ENCODE measurements at regions not wholly inside any gene's neighbourhood (a gene's known extent, or its start where the extent isn't known, plus 50 kb on each side); places are given as distances from the start of the nearest gene placed in this dataset.
"Not testable (repeated sequence)": the region's sequence is repeated elsewhere in the genome, so short reads cannot be mapped to it uniquely, and the experiment has no call there.

GRCh38 chr10:4395731-4396130 lies 430.3 kb upstream of the AKR1E2 start:
- H3K4me3 ChIP-seq (ENCODE audit: low read depth, low read length): no peak overlapping the region
- no peak overlapping the region for H3K27ac ChIP-seq (ENCODE audit: low read depth, low read length)
- H3K27me3 ChIP-seq (ENCODE audit: control insufficient read depth, insufficient read depth, low read length): no peaks in the 10 kb centered on the region
- no peaks in the 10 kb centered on the region for H3K4me1 ChIP-seq (ENCODE audit: control insufficient read depth, insufficient read depth, low read length)
- no peaks in the 10 kb centered on the region for H3K36me3 ChIP-seq (ENCODE audit: control insufficient read depth, insufficient read depth, low read length)
- H3K9me3 ChIP-seq (ENCODE audit: control insufficient read depth, insufficient read depth, low read length): no peaks in the 10 kb centered on the region
- no peak overlapping the region for H3K9ac ChIP-seq (ENCODE audit: low read depth, low read length)

GRCh38 chr10:4394455-4394854 lies 431.6 kb upstream of the AKR1E2 start:
- not testable (repeated sequence) for H3K4me3 ChIP-seq (ENCODE audit: low read depth, low read length); H3K4me1 ChIP-seq (ENCODE audit: control insufficient read depth, insufficient read depth, low read length); H3K36me3 ChIP-seq (ENCODE audit: control insufficient read depth, insufficient read depth, low read length); H3K27me3 ChIP-seq (ENCODE audit: control insufficient read depth, insufficient read depth, low read length); H3K27ac ChIP-seq (ENCODE audit: low read depth, low read length); H3K9me3 ChIP-seq (ENCODE audit: control insufficient read depth, insufficient read depth, low read length); H3K9ac ChIP-seq (ENCODE audit: low read depth, low read length)

GRCh38 chr10:4391683-4392082 lies 434.3 kb upstream of the AKR1E2 start:
- Histone ChIP-seq H3K27ac (ENCODE audit: low read depth, low read length) (no peak overlapping the region), H3K9me3 (ENCODE audit: control insufficient read depth, insufficient read depth, low read length) (no peaks in the 10 kb centered on the region), H3K4me1 (ENCODE audit: control insufficient read depth, insufficient read depth, low read length) (no peaks in the 10 kb centered on the region), H3K27me3 (ENCODE audit: control insufficient read depth, insufficient read depth, low read length) (no peaks in the 10 kb centered on the region), H3K36me3 (ENCODE audit: control insufficient read depth, insufficient read depth, low read length) (no peaks in the 10 kb centered on the region), H3K4me3 (ENCODE audit: low read depth, low read length) (no peak overlapping the region), H3K9ac (ENCODE audit: low read depth, low read length) (no peak overlapping the region)

- H3K9me3 ChIP-seq (ENCODE audit: control insufficient read depth, insufficient read depth, low read length): no peaks in the 10 kb centered on the region
- H3K4me1 ChIP-seq (ENCODE audit: control insufficient read depth, insufficient read depth, low read length): no peaks in the 10 kb centered on the region
- no peak overlapping the region for H3K9ac ChIP-seq (ENCODE audit: low read depth, low read length)
- no peak overlapping the region for H3K27ac ChIP-seq (ENCODE audit: low read depth, low read length)
- H3K4me3 ChIP-seq (ENCODE audit: low read depth, low read length): no peak overlapping the region
- no peaks in the 10 kb centered on the region for H3K36me3 ChIP-seq (ENCODE audit: control insufficient read depth, insufficient read depth, low read length)
- H3K27me3 ChIP-seq (ENCODE audit: control insufficient read depth, insufficient read depth, low read length): no peaks in the 10 kb centered on the region
Measured at GRCh38 chr10:4390219-4390618, 435.8 kb upstream of the AKR1E2 start.

- Histone ChIP-seq H3K27ac (ENCODE audit: low read depth, low read length) (no peak overlapping the region), H3K9ac (ENCODE audit: low read depth, low read length) (no peak overlapping the region), H3K4me1 (ENCODE audit: control insufficient read depth, insufficient read depth, low read length) (no peaks in the 10 kb centered on the region), H3K27me3 (ENCODE audit: control insufficient read depth, insufficient read depth, low read length) (no peaks in the 10 kb centered on the region), H3K4me3 (ENCODE audit: low read depth, low read length) (no peak overlapping the region), H3K36me3 (ENCODE audit: control insufficient read depth, insufficient read depth, low read length) (no peaks in the 10 kb centered on the region), H3K9me3 (ENCODE audit: control insufficient read depth, insufficient read depth, low read length) (no peaks in the 10 kb centered on the region)
Measured at GRCh38 chr10:4385231-4385870, 440.7 kb upstream of the AKR1E2 start.

GRCh38 chr10:4384245-4384644 lies 441.8 kb upstream of the AKR1E2 start:
- Histone ChIP-seq H3K9ac (ENCODE audit: low read depth, low read length) (no peak overlapping the region), H3K27ac (ENCODE audit: low read depth, low read length) (no peak overlapping the region), H3K4me3 (ENCODE audit: low read depth, low read length) (no peak overlapping the region), H3K9me3 (ENCODE audit: control insufficient read depth, insufficient read depth, low read length) (no peaks in the 10 kb centered on the region), H3K27me3 (ENCODE audit: control insufficient read depth, insufficient read depth, low read length) (no peaks in the 10 kb centered on the region), H3K36me3 (ENCODE audit: control insufficient read depth, insufficient read depth, low read length) (no peaks in the 10 kb centered on the region), H3K4me1 (ENCODE audit: control insufficient read depth, insufficient read depth, low read length) (no peaks in the 10 kb centered on the region)

- no peaks in the 10 kb centered on the region for H3K4me1 ChIP-seq (ENCODE audit: control insufficient read depth, insufficient read depth, low read length)
- no peak overlapping the region for H3K27ac ChIP-seq (ENCODE audit: low read depth, low read length)
- no peaks in the 10 kb centered on the region for H3K27me3 ChIP-seq (ENCODE audit: control insufficient read depth, insufficient read depth, low read length)
- H3K9ac ChIP-seq (ENCODE audit: low read depth, low read length): no peak overlapping the region
- H3K9me3 ChIP-seq (ENCODE audit: control insufficient read depth, insufficient read depth, low read length): no peaks in the 10 kb centered on the region
- H3K4me3 ChIP-seq (ENCODE audit: low read depth, low read length): no peak overlapping the region
- no peaks in the 10 kb centered on the region for H3K36me3 ChIP-seq (ENCODE audit: control insufficient read depth, insufficient read depth, low read length)
Measured at GRCh38 chr10:4383651-4384098, 442.3 kb upstream of the AKR1E2 start.

GRCh38 chr10:4382811-4383210 lies 443.2 kb upstream of the AKR1E2 start:
- H3K9ac ChIP-seq (ENCODE audit: low read depth, low read length): no peak overlapping the region
- no peak overlapping the region for H3K27ac ChIP-seq (ENCODE audit: low read depth, low read length)
- no peaks in the 10 kb centered on the region for H3K9me3 ChIP-seq (ENCODE audit: control insufficient read depth, insufficient read depth, low read length)
- H3K4me3 ChIP-seq (ENCODE audit: low read depth, low read length): no peak overlapping the region
- H3K27me3 ChIP-seq (ENCODE audit: control insufficient read depth, insufficient read depth, low read length): no peaks in the 10 kb centered on the region
- no peaks in the 10 kb centered on the region for H3K4me1 ChIP-seq (ENCODE audit: control insufficient read depth, insufficient read depth, low read length)
- H3K36me3 ChIP-seq (ENCODE audit: control insufficient read depth, insufficient read depth, low read length): no peaks in the 10 kb centered on the region

- H3K4me1 ChIP-seq (ENCODE audit: control insufficient read depth, insufficient read depth, low read length): no peaks in the 10 kb centered on the region
- no peak overlapping the region for H3K9ac ChIP-seq (ENCODE audit: low read depth, low read length)
- no peaks in the 10 kb centered on the region for H3K9me3 ChIP-seq (ENCODE audit: control insufficient read depth, insufficient read depth, low read length)
- H3K27me3 ChIP-seq (ENCODE audit: control insufficient read depth, insufficient read depth, low read length): no peaks in the 10 kb centered on the region
- no peak overlapping the region for H3K27ac ChIP-seq (ENCODE audit: low read depth, low read length)
- H3K36me3 ChIP-seq (ENCODE audit: control insufficient read depth, insufficient read depth, low read length): no peaks in the 10 kb centered on the region
- H3K4me3 ChIP-seq (ENCODE audit: low read depth, low read length): no peak overlapping the region
Measured at GRCh38 chr10:4373612-4374011, 452.4 kb upstream of the AKR1E2 start.

- H3K4me1 ChIP-seq (ENCODE audit: control insufficient read depth, insufficient read depth, low read length): no peaks in the 10 kb centered on the region
- H3K9me3 ChIP-seq (ENCODE audit: control insufficient read depth, insufficient read depth, low read length): no peaks in the 10 kb centered on the region
- no peak overlapping the region for H3K27ac ChIP-seq (ENCODE audit: low read depth, low read length)
- no peak overlapping the region for H3K4me3 ChIP-seq (ENCODE audit: low read depth, low read length)
- no peaks in the 10 kb centered on the region for H3K36me3 ChIP-seq (ENCODE audit: control insufficient read depth, insufficient read depth, low read length)
- no peak overlapping the region for H3K9ac ChIP-seq (ENCODE audit: low read depth, low read length)
- H3K27me3 ChIP-seq (ENCODE audit: control insufficient read depth, insufficient read depth, low read length): no peaks in the 10 kb centered on the region
Measured at GRCh38 chr10:4373098-4373497, 452.9 kb upstream of the AKR1E2 start.

GRCh38 chr10:4372601-4373000 lies 453.4 kb upstream of the AKR1E2 start:
- Histone ChIP-seq H3K4me1 (ENCODE audit: control insufficient read depth, insufficient read depth, low read length) (no peaks in the 10 kb centered on the region), H3K27ac (ENCODE audit: low read depth, low read length) (no peak overlapping the region), H3K36me3 (ENCODE audit: control insufficient read depth, insufficient read depth, low read length) (no peaks in the 10 kb centered on the region), H3K9ac (ENCODE audit: low read depth, low read length) (no peak overlapping the region), H3K4me3 (ENCODE audit: low read depth, low read length) (no peak overlapping the region), H3K9me3 (ENCODE audit: control insufficient read depth, insufficient read depth, low read length) (no peaks in the 10 kb centered on the region), H3K27me3 (ENCODE audit: control insufficient read depth, insufficient read depth, low read length) (no peaks in the 10 kb centered on the region)

All from HUES48 (cell line).